Stimulated activated naive CD8-positive, alpha-beta T cell treated with anti-CD3 and anti-CD28 coated beads, Interleukin-15, Interleukin-2, amounts not matched to agents 100 ng/mL and 50 ng/mL, for 24 hours (primary cell): ENCODE measurements at regions not wholly inside any gene's neighbourhood (a gene's known extent, or its start where the extent isn't known, plus 50 kb on each side); places are given as distances from the start of the nearest gene placed in this dataset.

ENCODE experiments used
- H3K27ac Mint-ChIP-seq: one replicate; pipeline ENCODE4 v1.8.0; 2021; ENCODE audit warnings: mild to moderate bottlenecking, mixed read lengths
- H3K27me3 Mint-ChIP-seq: one replicate; pipeline ENCODE4 v1.8.0; 2021; ENCODE audit warnings: mixed read lengths
- H3K36me3 Mint-ChIP-seq: one replicate; pipeline ENCODE4 v1.8.0; 2021; ENCODE audit warnings: low read depth, mixed read lengths
- H3K4me1 Mint-ChIP-seq: one replicate; pipeline ENCODE4 v1.8.0; 2021; ENCODE audit warnings: low read depth, mixed read lengths
- H3K4me3 Mint-ChIP-seq: one replicate; pipeline ENCODE4 v1.8.0; 2021; ENCODE audit warnings: mild to moderate bottlenecking, mixed read lengths
- H3K9me3 Mint-ChIP-seq: one replicate; pipeline ENCODE4 v1.8.0; 2021; ENCODE audit warnings: mixed read lengths

DNA sequence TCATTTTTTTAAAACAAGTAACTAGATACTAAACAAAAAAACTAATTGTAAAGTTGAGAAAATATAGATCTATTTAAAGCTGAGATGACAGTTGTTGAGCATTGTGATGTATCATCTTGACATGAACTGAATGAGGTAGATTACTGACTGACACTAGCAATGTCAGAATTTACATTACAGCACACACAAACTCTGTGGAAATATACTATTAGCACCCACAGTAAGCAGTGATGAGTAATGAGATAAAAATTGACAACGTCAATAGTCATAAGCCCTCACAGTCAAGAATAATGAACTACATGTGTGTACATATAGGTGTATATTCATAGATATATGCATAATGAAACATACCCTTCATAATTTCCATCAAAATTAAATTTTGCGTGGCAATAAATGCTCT lies 368.4 kb downstream of the TFEC start:
- Mint-ChIP-seq H3K36me3 (no peaks in the 10 kb centered on the region), H3K27me3 (no peaks in the 10 kb centered on the region), H3K9me3 (no peaks in the 10 kb centered on the region), H3K4me1 (no peaks in the 10 kb centered on the region), H3K27ac (no peak overlapping the region), H3K4me3 (no peak overlapping the region)

DNA sequence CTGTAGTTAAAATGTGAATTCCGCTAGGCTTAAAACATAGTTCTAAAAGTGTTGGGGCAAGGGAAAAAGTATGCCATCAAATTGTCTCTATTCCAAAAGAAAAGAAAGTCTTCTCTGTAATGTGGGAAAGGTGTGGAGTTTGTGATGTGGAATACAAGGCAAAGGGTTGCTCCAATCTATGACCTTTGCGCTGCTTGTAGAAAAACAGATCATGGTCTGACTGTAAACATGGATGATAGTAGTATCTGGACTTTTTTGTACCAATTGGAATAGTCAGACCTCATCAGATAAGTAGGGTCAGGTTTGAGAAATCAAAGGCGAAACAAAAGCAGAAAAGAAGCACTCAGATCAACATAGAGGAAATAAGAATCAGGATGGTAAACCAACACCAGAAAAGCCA lies 372.3 kb downstream of the TFEC start:
- H3K4me3 Mint-ChIP-seq, result no peak overlapping the region
- no peaks in the 10 kb centered on the region for H3K9me3 Mint-ChIP-seq
- H3K36me3 Mint-ChIP-seq, result no peaks in the 10 kb centered on the region
- no peaks in the 10 kb centered on the region for H3K4me1 Mint-ChIP-seq
- no peaks in the 10 kb centered on the region for H3K27me3 Mint-ChIP-seq
- H3K27ac Mint-ChIP-seq, result no peak overlapping the region

DNA sequence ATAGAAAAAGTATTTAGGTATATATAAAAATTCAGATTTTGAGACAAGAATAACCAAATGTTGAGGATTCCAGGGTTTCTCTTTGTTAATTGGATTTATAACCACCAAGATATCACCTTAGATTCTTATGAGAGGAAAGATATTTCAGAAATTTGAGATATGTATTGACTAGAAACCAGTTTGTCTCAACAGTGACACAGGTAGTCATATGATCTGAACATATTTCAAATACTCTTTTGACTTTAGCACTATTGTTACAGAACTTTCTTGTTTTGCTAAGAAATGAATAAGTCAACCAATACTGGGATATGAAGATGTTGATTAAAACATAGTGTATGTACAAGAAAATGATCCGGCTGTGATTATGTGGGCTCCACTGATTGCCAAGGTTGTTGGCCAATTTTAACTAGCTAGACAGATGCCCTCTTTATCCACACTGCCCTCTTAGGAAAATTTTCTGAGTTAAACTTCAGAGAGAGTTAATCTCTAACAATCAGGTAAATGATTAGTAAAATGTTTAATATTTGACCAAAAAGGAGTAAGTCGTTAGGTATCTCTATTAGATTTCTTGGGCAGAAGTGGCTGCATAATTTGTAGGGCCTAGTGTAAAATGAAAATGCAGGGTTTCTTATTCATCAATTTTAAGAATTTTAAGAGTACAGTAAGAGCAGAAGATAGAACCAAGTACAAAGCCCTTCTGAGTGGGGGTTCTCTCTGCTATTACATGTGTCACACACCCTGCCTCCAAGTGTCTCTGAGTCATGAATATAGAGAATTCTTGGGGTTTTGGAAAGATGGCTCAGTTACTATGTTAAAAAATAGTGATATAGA lies 376.0 kb downstream of the TFEC start:
- H3K36me3 Mint-ChIP-seq, result no peaks in the 10 kb centered on the region
- H3K9me3 Mint-ChIP-seq, result no peaks in the 10 kb centered on the region
- H3K4me3 Mint-ChIP-seq, result no peak overlapping the region
- H3K27ac Mint-ChIP-seq, result no peak overlapping the region
- peaks cover 3% of the 10 kb centered on the region for H3K27me3 Mint-ChIP-seq
- no peaks in the 10 kb centered on the region for H3K4me1 Mint-ChIP-seq

DNA sequence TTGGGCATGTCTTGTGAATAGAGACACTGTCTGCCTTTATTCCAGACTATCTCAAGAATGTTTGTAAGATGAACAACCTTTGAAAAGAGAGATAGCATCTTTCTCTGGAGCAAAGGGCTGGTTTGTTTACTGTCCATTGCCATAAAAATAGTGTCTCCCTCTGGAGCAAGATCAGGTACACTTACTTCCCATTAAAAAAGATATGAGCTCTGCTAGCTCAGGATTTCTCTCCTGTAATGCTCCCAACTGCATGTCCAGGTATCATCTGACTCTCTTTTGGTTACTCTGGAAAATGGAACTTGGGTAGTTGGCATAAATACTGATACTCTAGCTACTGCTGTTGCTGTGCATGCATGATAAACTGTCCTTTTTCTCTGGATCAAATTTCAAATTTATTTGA lies 381.1 kb downstream of the TFEC start:
- Mint-ChIP-seq H3K27me3 (peaks cover 3% of the 10 kb centered on the region), H3K4me1 (no peaks in the 10 kb centered on the region), H3K36me3 (no peaks in the 10 kb centered on the region), H3K4me3 (no peak overlapping the region), H3K27ac (no peak overlapping the region), H3K9me3 (no peaks in the 10 kb centered on the region)

DNA sequence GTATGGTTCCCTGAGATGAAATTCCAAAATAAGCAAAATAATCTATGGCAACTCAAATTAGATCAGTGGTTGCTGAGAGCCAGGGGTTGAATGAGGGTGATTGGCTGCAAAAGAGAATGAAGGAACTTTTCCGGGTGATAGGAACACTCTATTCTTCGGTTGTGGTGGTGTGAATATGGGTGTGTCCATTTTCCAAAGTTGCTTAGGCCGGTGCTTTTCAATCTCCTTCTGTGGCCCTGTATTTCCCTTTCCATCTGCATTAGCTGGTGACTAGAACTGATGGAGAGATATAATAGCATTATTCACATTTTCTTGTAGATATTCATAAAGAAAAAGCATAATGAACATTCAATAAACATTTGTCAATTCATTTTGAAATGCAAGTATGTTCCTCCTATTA lies 382.9 kb downstream of the TFEC start:
- Mint-ChIP-seq H3K36me3 (no peaks in the 10 kb centered on the region), H3K9me3 (no peaks in the 10 kb centered on the region), H3K27ac (no peak overlapping the region), H3K27me3 (peaks cover 3% of the 10 kb centered on the region), H3K4me3 (no peak overlapping the region), H3K4me1 (no peaks in the 10 kb centered on the region)

DNA sequence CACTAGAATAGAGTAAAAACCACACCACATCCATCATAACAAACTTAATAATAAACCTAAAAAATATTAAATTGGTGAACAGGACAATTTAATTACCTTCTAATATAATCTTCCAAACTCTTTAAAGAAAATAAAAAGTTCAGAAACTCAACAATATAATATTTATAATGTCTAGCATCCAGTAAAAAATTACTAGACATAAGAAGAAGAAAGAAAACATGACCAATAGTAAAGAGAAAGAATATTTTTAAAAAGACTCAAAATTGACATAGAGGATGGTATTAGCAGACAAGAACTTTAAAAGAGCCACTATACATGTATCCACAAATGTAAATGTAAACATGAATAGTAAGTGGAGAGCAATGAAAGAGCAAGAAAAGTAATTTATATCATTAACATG lies 388.4 kb downstream of the TFEC start:
- H3K27me3 Mint-ChIP-seq, result no peaks in the 10 kb centered on the region
- H3K4me1 Mint-ChIP-seq, result no peaks in the 10 kb centered on the region
- H3K4me3 Mint-ChIP-seq, result no peak overlapping the region
- H3K9me3 Mint-ChIP-seq, result peaks cover 12% of the 10 kb centered on the region
- H3K27ac Mint-ChIP-seq, result no peak overlapping the region
- no peaks in the 10 kb centered on the region for H3K36me3 Mint-ChIP-seq

DNA sequence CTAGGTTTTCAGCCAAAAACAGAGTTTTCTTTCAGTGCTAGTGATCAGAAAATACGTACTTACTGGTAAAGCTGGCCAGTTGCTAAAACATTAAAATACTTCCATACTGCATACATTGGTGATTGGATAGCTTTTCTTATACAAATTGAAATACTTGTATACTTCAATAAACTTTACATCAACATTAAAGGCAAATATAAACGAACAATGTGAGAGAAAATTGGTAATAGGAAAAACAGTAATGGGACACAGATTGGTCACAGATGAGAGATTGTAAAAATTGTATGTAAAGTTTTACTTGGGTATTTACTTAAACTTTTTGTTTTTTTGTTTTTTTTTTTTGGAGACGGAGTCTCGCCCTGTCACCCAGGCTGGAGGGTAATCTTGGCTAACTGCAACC lies 391.7 kb downstream of the TFEC start:
- Mint-ChIP-seq H3K4me3 (no peak overlapping the region), H3K27me3 (no peaks in the 10 kb centered on the region), H3K36me3 (no peaks in the 10 kb centered on the region), H3K9me3 (peaks cover 12% of the 10 kb centered on the region), H3K27ac (no peak overlapping the region), H3K4me1 (no peaks in the 10 kb centered on the region)

DNA sequence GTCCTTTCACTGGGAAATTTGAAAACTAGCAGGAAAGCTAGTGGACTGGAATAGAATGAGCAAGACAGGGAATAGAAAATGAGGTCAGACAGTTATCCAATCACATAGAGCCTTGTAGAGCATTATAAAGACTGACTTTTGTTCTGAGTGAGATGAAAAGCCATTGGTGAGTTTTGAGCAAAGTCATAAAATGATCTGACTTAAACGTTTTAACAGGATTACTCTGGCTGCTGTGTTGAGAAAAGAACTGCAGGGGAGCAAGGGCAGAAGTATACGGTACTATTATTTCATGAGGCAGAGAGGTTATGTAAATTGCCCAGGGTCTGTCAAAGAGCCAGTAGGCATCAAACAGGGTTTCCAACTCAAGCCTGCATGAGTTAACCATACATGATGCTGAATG lies 393.4 kb downstream of the TFEC start:
- Mint-ChIP-seq H3K27ac (no peak overlapping the region), H3K27me3 (no peaks in the 10 kb centered on the region), H3K4me3 (no peak overlapping the region), H3K36me3 (no peaks in the 10 kb centered on the region), H3K9me3 (peaks cover 12% of the 10 kb centered on the region), H3K4me1 (no peaks in the 10 kb centered on the region)

DNA sequence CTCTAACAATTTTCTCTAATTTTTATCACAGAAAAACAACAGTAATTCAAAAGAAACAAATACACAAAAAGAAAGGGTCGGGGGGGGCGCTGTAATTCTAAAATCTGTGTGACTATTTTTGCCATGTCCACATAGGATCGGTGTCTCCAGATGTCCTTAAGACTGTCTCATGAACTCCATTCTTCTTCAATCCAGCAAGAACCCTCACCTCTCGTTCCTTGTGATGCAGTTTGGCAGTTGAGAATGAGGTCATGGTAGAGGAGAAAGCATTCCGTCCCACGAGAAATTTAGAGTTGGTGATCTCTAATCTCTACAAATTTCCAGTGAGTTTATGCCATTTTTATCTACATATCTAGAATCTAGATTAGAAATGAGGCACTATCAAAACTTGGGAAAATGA lies 394.7 kb downstream of the TFEC start:
- Mint-ChIP-seq H3K27me3 (no peaks in the 10 kb centered on the region), H3K4me1 (no peaks in the 10 kb centered on the region), H3K36me3 (no peaks in the 10 kb centered on the region), H3K4me3 (no peak overlapping the region), H3K27ac (no peak overlapping the region), H3K9me3 (peaks cover 7% of the 10 kb centered on the region)

DNA sequence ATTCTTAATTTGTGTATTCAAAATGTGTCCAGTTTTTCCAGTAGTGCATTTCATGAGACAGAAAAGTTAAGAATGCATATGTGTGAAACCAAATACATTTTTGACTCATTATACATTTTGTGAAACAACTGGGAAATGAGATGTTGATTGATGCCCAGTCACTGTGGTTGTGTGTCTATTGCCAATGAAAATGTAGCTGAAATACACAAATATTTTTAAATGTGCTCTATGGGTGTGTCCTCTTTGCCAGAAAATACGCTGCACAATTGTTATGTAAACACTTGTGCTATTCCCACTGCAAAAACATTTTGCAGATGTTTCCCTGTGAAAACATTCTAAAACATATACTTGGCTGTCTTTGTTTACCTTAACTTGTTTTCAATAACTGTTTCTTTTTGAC lies 395.2 kb downstream of the TFEC start:
- Mint-ChIP-seq H3K27me3 (no peaks in the 10 kb centered on the region), H3K27ac (no peak overlapping the region), H3K36me3 (no peaks in the 10 kb centered on the region), H3K4me1 (no peaks in the 10 kb centered on the region), H3K4me3 (no peak overlapping the region), H3K9me3 (peaks cover 7% of the 10 kb centered on the region)

DNA sequence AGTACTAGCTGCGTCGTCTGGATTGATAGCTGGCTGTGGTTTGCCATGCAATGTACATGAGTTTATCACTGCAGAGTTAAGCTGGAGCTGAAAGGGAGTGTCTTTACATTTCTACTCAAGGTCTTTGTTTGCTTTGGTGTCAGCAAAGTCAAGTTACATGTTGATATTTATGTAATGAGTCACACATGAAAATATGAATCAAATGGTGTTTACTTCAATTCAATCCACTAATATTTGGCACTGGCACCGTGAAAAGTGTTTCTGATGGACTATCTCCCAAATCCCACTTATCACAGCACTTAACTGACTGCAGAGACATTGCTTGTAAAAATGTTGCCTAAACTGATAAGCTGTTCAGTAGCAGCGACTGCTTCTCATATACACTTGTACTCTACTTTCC lies 395.9 kb downstream of the TFEC start:
- Mint-ChIP-seq H3K27ac (no peak overlapping the region), H3K9me3 (peaks cover 3% of the 10 kb centered on the region), H3K27me3 (no peaks in the 10 kb centered on the region), H3K36me3 (no peaks in the 10 kb centered on the region), H3K4me3 (no peak overlapping the region), H3K4me1 (no peaks in the 10 kb centered on the region)

DNA sequence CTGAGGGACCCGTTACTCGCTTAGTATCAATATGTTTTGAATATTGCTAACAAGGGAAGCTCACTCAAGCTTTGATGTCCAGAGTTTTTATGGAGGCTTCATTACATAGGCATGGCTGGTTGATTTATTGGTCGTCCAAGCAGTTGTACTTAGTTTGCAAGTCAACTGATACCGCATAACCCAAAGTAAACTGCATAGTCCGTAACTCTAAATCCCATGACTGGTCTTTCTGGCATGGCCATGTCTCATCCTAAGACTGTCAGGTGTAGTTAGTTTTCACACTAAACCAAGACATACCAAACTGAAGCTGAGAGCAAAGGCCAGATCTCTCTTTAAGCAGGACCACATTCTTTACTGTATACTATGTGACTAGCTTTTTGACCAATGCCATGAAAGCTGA lies 397.9 kb downstream of the TFEC start:
- Mint-ChIP-seq H3K4me3 (no peak overlapping the region), H3K4me1 (no peaks in the 10 kb centered on the region), H3K27ac (no peak overlapping the region), H3K27me3 (no peaks in the 10 kb centered on the region), H3K36me3 (no peaks in the 10 kb centered on the region), H3K9me3 (peaks cover 2% of the 10 kb centered on the region)

DNA sequence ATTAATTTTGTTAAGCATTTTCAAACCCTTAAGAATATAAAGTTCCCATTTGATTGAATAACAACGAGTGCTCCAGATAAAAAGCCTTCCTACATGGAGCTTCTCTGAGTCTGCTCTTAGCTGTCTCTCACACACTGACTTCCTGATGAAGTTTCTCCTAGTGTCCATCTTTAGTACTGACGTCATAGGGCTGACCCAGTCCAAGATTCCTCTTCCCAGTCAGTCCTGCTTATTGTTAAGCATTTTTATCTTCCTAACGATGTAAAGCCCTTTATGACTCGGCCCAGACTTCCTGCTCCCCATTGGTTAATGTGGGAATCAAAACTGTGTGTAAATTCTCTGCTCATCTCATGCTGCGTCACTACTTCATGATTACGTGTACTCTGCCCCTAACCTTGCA lies 398.8 kb downstream of the TFEC start:
- Mint-ChIP-seq H3K4me1 (no peaks in the 10 kb centered on the region), H3K27ac (no peak overlapping the region), H3K36me3 (no peaks in the 10 kb centered on the region), H3K4me3 (no peak overlapping the region), H3K9me3 (no peaks in the 10 kb centered on the region), H3K27me3 (no peaks in the 10 kb centered on the region)

DNA sequence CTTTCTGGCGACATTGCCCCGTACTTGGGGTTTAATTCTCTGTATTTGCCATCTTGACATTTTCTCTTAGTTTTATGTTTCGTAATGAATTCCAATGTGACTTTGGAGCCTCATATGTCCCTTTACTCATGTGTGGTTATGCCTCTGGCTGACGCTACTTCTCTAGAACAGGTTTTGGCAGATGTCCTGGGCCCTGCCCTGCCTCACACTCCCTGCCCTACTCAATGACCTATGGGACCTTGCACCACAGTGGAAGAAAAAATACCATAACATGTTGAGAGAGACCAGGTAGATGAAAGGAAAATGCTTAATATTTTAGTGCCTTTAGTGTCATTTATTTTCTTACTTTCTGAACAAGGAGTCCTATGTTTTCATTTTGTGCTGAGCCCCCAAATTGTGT lies 400.5 kb downstream of the TFEC start:
- H3K4me3 Mint-ChIP-seq, result no peak overlapping the region
- no peaks in the 10 kb centered on the region for H3K4me1 Mint-ChIP-seq
- H3K36me3 Mint-ChIP-seq, result no peaks in the 10 kb centered on the region
- H3K27ac Mint-ChIP-seq, result no peak overlapping the region
- H3K27me3 Mint-ChIP-seq, result no peaks in the 10 kb centered on the region
- H3K9me3 Mint-ChIP-seq, result no peaks in the 10 kb centered on the region

DNA sequence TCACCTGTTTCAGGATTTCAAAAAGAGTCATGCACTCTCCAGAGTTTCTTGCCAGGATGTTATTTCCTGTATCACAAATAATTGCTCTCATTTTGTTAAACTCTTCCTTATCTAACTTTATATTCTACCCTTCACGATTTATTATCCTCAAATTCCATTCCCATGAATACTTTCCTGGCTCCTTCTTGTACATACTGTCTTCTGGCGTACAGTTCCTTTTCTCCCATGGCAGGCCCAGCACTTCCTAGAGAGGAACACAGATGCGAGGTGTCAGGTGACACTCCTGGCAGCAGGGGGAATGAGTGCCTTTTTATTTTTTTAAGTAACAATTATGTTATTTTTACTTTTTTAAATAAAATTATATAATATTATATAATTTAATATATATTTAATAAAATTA lies 411.9 kb downstream of the TFEC start:
- Mint-ChIP-seq H3K36me3 (no peaks in the 10 kb centered on the region), H3K9me3 (peaks cover 4% of the 10 kb centered on the region), H3K4me3 (no peak overlapping the region), H3K4me1 (no peaks in the 10 kb centered on the region), H3K27ac (no peak overlapping the region), H3K27me3 (no peaks in the 10 kb centered on the region)

DNA sequence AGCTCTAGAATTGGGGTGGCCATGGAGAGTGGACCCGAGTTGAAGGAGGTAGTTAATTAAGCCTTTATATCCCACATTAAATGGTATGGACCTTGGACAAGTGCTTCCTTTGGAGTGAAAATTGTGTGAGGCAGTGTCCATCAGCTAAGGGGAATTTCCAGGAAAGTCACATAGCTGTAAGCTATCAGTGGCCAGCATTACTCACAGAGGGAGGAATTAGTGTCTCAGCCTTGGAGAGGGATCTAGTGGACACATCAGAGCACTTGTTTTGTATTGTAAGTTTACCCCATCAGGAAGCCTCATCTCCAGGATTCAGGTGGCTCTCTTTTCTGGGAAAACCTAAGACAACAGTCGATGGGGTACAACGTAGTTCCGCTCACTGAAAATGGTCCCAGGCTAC lies 416.7 kb downstream of the TFEC start:
- Mint-ChIP-seq H3K27ac (no peak overlapping the region), H3K9me3 (peaks cover 4% of the 10 kb centered on the region), H3K4me1 (no peaks in the 10 kb centered on the region), H3K27me3 (peaks cover 3% of the 10 kb centered on the region), H3K4me3 (no peak overlapping the region), H3K36me3 (no peaks in the 10 kb centered on the region)
